Spinal cord (tissue), 9 donors: ENCODE measurements at regions not wholly inside any gene's neighbourhood (a gene's known extent, or its start where the extent isn't known, plus 50 kb on each side); places are given as distances from the start of the nearest gene placed in this dataset.

Experiments
- DNase-seq, 6 donors: peaks; one replicate each; pipeline versions ENCODE4 v3.0.0 to v3.0.0-alpha.2; 2013 to 2015; ENCODE audit warnings: low spot score in 6 of 6, low read depth in 4 of 6
- H3K27ac ChIP-seq: one replicate; pipeline ENCODE4 v1.5.1; 2013; ENCODE audit warnings: low read depth, low read length, control low read depth
- H3K27me3 ChIP-seq: one replicate; pipeline ENCODE4 v1.6.1; 2013; ENCODE audit warnings: low read length; ENCODE audit not compliant: control insufficient read depth, insufficient read depth
- H3K36me3 ChIP-seq: one replicate; pipeline ENCODE4 v1.6.1; 2013; ENCODE audit warnings: low read length; ENCODE audit not compliant: control insufficient read depth, insufficient read depth
- H3K4me1 ChIP-seq: one replicate; pipeline ENCODE4 v1.6.1; 2013; ENCODE audit warnings: low read length; ENCODE audit not compliant: control insufficient read depth, insufficient read depth
- H3K4me3 ChIP-seq: one replicate; pipeline ENCODE4 v1.5.1; 2013; ENCODE audit warnings: low read depth, low read length, control low read depth
- H3K9me3 ChIP-seq: one replicate; pipeline ENCODE4 v1.6.1; 2013; ENCODE audit warnings: low read length; ENCODE audit not compliant: control insufficient read depth, insufficient read depth
- WGBS: methylation state at CpG from one replicate; pipeline ENCODE4 v1.1.5; 2013; ENCODE audit warnings: missing lambda C conversion rate; ENCODE audit not compliant: insufficient coverage; 5-methylcytosine and 5-hydroxymethylcytosine counted together
- donor health status: healthy.

DNA sequence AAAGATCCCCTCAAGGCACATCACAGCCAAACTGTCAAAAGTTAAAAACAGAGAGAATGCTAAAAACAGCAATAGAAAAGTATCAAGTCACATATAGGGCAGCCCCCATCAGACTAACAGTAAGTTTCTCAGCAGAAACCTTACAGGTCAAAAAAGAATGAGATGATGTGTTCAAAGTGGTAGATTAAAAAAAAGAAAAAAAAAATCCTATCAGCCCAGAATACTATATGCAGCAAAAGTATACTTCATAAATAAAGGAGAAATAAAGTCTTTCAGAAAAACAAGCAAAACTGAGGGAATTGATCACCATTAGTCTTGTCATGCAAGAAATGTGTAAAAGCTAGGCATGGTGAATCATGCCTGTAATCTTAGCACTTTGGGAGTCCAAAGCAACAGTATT lies 99.9 kb upstream of the RAD23B start:
- Histone ChIP-seq H3K27ac (no peak overlapping the region), H3K4me3 (no peak overlapping the region), H3K4me1 (no peaks in the 10 kb centered on the region), H3K36me3 (no peaks in the 10 kb centered on the region), H3K27me3 (no peaks in the 10 kb centered on the region), H3K9me3 (peaks cover 2% of the 10 kb centered on the region)
- no peak for DNase-seq

- H3K27ac ChIP-seq, result no peak overlapping the region
- no peak overlapping the region for H3K4me3 ChIP-seq
- H3K36me3 ChIP-seq, result no peaks in the 10 kb centered on the region
- H3K9me3 ChIP-seq, result peaks cover 2% of the 10 kb centered on the region
- peaks cover 4% of the 10 kb centered on the region for H3K4me1 ChIP-seq
- no CpG with 5 or more reads among the region's 1 CpG for WGBS
- DNase-seq, result no peak
- no peaks in the 10 kb centered on the region for H3K27me3 ChIP-seq
Observed at GRCh38 chr9:107188376-107188775, 94.7 kb upstream of the RAD23B start.

DNA sequence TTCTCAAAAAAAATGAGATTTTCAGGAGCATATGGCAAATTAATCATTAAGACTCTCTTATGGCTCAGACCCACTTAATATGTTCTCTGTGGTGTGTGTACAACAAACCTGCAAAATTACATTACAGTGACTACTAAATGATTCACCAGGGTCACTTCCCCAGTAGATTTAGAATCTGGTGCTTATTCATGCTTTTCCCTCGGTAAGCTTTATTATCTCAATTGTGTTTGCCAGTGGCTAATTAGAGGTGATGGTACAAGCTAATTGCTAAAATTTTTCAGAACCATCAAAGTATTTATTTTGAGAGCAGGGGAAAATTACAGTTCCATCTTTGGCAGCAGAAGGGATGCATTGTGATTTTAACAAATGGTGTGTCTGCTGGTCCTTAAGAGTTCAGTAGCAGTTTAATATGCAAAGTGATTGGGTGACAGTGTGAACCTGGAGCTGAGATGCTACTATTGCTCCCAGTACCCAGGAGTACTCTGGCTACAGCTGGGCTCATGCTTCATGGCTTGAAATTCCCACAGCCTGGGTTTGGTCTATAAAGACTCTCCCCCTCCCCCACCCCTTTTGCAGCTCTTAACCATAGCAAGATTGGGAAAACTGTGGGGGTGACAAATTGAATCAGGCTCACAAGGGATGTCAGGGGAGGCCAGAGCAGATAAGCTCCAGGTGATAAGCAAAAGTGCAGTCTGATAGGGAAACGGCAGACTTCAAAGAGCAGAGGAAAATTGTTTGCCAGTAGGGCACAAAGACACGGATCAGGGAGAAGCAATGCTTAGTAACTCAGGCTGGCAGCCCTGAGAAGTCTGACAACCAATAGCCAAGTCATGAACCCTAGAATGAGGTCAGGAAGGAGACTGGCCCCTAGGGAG lies 92.8 kb upstream of the RAD23B start:
- peak in 1 of 6 donors; percentile 82 for DNase-seq
- H3K9me3 ChIP-seq, result no peaks in the 10 kb centered on the region
- peaks cover 4% of the 10 kb centered on the region for H3K4me1 ChIP-seq
- H3K27ac ChIP-seq, result no peak overlapping the region
- no peak overlapping the region for H3K4me3 ChIP-seq
- WGBS, result 41% methylated on average over 2 of the region's 3 CpGs
- H3K36me3 ChIP-seq, result no peaks in the 10 kb centered on the region
- no peaks in the 10 kb centered on the region for H3K27me3 ChIP-seq

- H3K9me3 ChIP-seq, result no peaks in the 10 kb centered on the region
- 60% methylated on average over 1 of the region's 5 CpGs for WGBS
- DNase-seq, result no peak
- no peak overlapping the region for H3K27ac ChIP-seq
- no peak overlapping the region for H3K4me3 ChIP-seq
- H3K27me3 ChIP-seq, result no peaks in the 10 kb centered on the region
- no peaks in the 10 kb centered on the region for H3K36me3 ChIP-seq
- peaks cover 4% of the 10 kb centered on the region for H3K4me1 ChIP-seq
Observed at GRCh38 chr9:107190936-107191290, 92.2 kb upstream of the RAD23B start.

GRCh38 chr9:107193251-107193650 lies 89.8 kb upstream of the RAD23B start:
- Histone ChIP-seq H3K9me3 (no peaks in the 10 kb centered on the region), H3K27me3 (no peaks in the 10 kb centered on the region), H3K36me3 (no peaks in the 10 kb centered on the region), H3K4me1 (peaks cover 4% of the 10 kb centered on the region), H3K27ac (no peak overlapping the region), H3K4me3 (no peak overlapping the region)
- WGBS, result no CpG with 5 or more reads among the region's 3 CpGs
- DNase-seq, result no peak

- Histone ChIP-seq H3K27ac (no peak overlapping the region), H3K4me1 (no peaks in the 10 kb centered on the region), H3K27me3 (no peaks in the 10 kb centered on the region), H3K4me3 (no peak overlapping the region), H3K9me3 (no peaks in the 10 kb centered on the region), H3K36me3 (no peaks in the 10 kb centered on the region)
- no peak for DNase-seq
- WGBS, result 80% methylated on average over 2 of the region's 3 CpGs
Observed at GRCh38 chr9:107198718-107199117, 84.4 kb upstream of the RAD23B start.

GRCh38 chr9:107208121-107208520 lies 75.0 kb upstream of the RAD23B start:
- Histone ChIP-seq H3K36me3 (no peaks in the 10 kb centered on the region), H3K4me1 (no peaks in the 10 kb centered on the region), H3K27ac (no peak overlapping the region), H3K27me3 (no peaks in the 10 kb centered on the region), H3K9me3 (no peaks in the 10 kb centered on the region), H3K4me3 (no peak overlapping the region)
- DNase-seq, result no peak
- WGBS, result no CpG with 5 or more reads among the region's 3 CpGs

DNA sequence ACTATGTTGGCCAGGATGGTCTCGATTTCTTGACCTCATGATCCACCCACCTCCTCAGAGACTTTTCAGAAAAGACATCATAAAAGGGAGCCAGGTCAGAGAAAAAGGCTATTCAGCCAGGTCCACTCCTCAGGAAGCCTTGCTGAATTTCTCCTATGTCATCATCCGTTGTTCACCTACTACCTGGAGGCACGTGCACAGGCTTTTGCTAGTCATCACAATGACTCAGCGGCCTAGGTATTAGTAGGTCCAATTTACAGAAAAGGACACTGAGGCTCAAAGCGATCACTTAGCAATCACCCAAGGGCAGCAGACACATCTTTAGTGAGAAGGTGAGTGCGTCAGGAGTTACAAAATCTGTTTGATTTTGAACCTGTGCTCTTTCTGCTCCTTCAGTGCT lies 72.3 kb upstream of the RAD23B start:
- DNase-seq, result no peak
- H3K27me3 ChIP-seq, result no peaks in the 10 kb centered on the region
- 97% methylated on average over 6 of the region's 6 CpGs for WGBS
- no peaks in the 10 kb centered on the region for H3K9me3 ChIP-seq
- H3K4me1 ChIP-seq, result no peaks in the 10 kb centered on the region
- H3K4me3 ChIP-seq, result no peak overlapping the region
- no peak overlapping the region for H3K27ac ChIP-seq
- no peaks in the 10 kb centered on the region for H3K36me3 ChIP-seq

GRCh38 chr9:107211284-107211923 lies 71.7 kb upstream of the RAD23B start:
- no peak overlapping the region for H3K27ac ChIP-seq
- no peaks in the 10 kb centered on the region for H3K9me3 ChIP-seq
- no peak overlapping the region for H3K4me3 ChIP-seq
- DNase-seq, result peak in 1 of 6 donors; percentile 77
- whole genome bisulfite sequencing, result 34% methylated on average over 3 of the region's 9 CpGs
- no peaks in the 10 kb centered on the region for H3K36me3 ChIP-seq
- H3K4me1 ChIP-seq, result no peaks in the 10 kb centered on the region
- no peaks in the 10 kb centered on the region for H3K27me3 ChIP-seq

DNA sequence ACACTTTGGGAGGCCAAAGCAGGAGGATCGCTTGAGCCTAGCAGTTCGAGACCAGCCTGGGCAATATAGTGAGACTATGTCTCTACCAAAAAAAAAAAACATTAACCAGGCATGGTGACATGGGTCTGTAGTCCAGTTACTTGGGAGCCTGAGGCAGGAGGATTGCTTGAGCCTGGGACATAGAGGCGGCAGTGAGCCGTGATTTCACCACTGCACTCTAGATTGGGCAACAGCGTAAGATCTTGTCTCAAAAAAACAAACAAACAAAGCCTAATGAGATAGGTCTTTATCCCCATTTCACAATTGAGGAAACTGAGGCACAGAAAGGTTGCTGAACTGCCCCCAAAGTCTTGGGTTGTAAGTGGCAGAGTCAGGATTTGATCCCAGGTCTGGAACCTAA lies 70.5 kb upstream of the RAD23B start:
- no peaks in the 10 kb centered on the region for H3K36me3 ChIP-seq
- no peaks in the 10 kb centered on the region for H3K4me1 ChIP-seq
- H3K27me3 ChIP-seq, result no peaks in the 10 kb centered on the region
- H3K9me3 ChIP-seq, result no peaks in the 10 kb centered on the region
- H3K27ac ChIP-seq, result no peak overlapping the region
- no peak for DNase-seq
- no peak overlapping the region for H3K4me3 ChIP-seq
- 100% methylated on average over 2 of the region's 5 CpGs for WGBS
